ENCODE measurements at regions not wholly inside any gene's neighbourhood (a gene's known extent, or its start where the extent isn't known, plus 50 kb on each side); places are given as distances from the start of the nearest gene placed in this dataset.

DNA sequence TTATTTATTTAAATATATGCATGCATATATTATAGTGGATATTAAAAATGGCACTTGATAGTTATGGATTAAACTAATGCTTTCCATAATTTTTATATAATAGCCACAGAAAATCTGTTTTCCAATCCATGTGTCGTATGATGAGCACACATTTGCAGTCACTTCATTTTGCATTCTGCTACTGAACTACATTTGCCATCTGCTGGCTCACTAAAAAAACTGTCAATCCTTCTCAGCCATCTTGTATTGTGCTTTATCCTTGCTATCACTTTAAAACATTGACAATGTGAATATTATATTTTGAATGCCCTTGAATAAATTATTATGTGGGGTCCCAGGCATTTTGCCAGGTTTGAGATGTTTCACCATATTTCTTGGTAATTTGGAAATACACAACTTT lies 586.6 kb downstream of the DNAH5 start:
- TF ChIP-seq, protein P1, sequence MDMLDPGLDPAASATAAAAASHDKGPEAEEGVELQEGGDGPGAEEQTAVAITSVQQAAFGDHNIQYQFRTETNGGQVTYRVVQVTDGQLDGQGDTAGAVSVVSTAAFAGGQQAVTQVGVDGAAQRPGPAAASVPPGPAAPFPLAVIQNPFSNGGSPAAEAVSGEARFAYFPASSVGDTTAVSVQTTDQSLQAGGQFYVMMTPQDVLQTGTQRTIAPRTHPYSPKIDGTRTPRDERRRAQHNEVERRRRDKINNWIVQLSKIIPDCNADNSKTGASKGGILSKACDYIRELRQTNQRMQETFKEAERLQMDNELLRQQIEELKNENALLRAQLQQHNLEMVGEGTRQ (IDR thresholded peaks at IDR 0.05; ENCODE audit: low read length), result no peak
- no peak for TF ChIP-seq RFX5 (IDR thresholded peaks at IDR 0.05; ENCODE audit: borderline replicate concordance, low read depth, low read length)
- TF ChIP-seq POLR2AphosphoS5 (IDR thresholded peaks at IDR 0.05; ENCODE audit: low read depth, low read length), result no peak

All from H1 (cell line).